ENCODE measurements at regions not wholly inside any gene's neighbourhood (a gene's known extent, or its start where the extent isn't known, plus 50 kb on each side); places are given as distances from the start of the nearest gene placed in this dataset.
"Not testable (repeated sequence)": the region's sequence is repeated elsewhere in the genome, so short reads cannot be mapped to it uniquely, and the experiment has no call there.

DNA sequence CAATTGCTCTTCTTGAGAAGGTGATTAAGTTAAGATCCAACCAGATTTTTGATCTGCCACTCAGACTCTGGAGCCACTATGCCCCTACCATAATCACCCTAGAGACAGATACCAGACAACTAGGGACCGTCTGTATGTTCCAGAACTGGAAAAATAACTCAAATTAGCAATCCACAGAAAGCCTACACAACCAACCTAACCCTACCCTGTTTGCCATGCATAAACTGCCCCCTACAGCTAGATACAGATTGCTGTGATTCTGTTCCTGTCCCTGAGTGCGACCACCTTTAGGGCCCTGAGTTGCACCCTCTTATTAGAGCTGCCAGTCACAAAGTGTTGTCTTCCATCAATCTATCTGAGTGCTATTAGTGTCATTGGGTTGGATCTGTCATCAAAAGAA lies 929.8 kb upstream of the SLITRK1 start:
- no peak for DNase-seq (ENCODE audit: low spot score)
- TF ChIP-seq, protein P1, sequence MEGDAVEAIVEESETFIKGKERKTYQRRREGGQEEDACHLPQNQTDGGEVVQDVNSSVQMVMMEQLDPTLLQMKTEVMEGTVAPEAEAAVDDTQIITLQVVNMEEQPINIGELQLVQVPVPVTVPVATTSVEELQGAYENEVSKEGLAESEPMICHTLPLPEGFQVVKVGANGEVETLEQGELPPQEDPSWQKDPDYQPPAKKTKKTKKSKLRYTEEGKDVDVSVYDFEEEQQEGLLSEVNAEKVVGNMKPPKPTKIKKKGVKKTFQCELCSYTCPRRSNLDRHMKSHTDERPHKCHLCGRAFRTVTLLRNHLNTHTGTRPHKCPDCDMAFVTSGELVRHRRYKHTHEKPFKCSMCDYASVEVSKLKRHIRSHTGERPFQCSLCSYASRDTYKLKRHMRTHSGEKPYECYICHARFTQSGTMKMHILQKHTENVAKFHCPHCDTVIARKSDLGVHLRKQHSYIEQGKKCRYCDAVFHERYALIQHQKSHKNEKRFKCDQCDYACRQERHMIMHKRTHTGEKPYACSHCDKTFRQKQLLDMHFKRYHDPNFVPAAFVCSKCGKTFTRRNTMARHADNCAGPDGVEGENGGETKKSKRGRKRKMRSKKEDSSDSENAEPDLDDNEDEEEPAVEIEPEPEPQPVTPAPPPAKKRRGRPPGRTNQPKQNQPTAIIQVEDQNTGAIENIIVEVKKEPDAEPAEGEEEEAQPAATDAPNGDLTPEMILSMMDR (IDR thresholded peaks at IDR 0.05; ENCODE audit: borderline replicate concordance, control extremely low read depth, extremely low read depth, insufficient read depth, missing control alignments), result no peak
- in situ Hi-C loops (cut with MboI; ENCODE audit: low sequenced_read_pairs, unreplicated experiment), result no loop called here

DNA sequence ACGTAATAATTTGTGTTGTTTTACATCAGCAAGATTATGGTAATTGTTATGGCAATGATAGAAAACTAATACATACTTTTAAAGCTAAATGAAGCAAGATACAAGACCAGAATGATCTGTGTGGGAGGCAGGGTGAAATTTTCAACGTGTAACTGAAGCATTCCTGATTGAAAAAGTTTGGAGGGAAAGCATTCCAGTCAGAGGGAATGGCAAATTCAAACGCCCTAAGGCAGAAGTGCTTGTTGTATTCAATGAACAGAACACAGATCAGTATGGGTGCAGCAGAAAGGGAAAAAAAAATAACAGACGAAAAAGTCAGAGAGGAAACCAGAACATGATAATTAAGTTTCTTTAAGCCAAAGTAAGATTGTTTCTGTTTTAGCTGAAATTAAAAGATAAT lies 928.5 kb upstream of the SLITRK1 start:
- no peak for DNase-seq (ENCODE audit: low spot score)
- in situ Hi-C loops (cut with MboI; ENCODE audit: low sequenced_read_pairs, unreplicated experiment), result no loop called here
- TF ChIP-seq, protein P1 (IDR thresholded peaks at IDR 0.05; ENCODE audit: borderline replicate concordance, control extremely low read depth, extremely low read depth, insufficient read depth, missing control alignments), result no peak

DNA sequence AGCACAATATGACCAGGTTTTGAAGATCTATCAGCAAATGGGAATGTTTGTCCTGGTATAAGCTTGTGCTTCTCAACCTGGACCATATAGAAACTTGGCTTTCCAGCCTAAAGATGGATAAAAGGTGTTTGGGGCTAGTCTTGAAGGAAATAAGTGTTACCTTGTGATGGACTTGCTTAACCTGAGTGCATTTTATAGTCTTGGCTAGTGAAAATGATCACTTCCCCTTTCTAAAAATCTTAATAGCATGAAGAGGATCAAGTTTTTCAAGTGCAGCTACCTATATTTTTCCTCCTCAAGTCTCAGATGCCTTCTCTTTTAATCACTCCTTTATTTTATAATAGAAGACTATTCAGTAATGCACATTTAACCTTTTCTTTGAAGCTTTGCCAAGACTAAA lies 919.8 kb upstream of the SLITRK1 start:
- in situ Hi-C loops (cut with MboI; ENCODE audit: low sequenced_read_pairs, unreplicated experiment), result no loop called here
- no peak for DNase-seq (ENCODE audit: low spot score)
- TF ChIP-seq, protein P1 (IDR thresholded peaks at IDR 0.05; ENCODE audit: borderline replicate concordance, control extremely low read depth, extremely low read depth, insufficient read depth, missing control alignments), result no peak

DNA sequence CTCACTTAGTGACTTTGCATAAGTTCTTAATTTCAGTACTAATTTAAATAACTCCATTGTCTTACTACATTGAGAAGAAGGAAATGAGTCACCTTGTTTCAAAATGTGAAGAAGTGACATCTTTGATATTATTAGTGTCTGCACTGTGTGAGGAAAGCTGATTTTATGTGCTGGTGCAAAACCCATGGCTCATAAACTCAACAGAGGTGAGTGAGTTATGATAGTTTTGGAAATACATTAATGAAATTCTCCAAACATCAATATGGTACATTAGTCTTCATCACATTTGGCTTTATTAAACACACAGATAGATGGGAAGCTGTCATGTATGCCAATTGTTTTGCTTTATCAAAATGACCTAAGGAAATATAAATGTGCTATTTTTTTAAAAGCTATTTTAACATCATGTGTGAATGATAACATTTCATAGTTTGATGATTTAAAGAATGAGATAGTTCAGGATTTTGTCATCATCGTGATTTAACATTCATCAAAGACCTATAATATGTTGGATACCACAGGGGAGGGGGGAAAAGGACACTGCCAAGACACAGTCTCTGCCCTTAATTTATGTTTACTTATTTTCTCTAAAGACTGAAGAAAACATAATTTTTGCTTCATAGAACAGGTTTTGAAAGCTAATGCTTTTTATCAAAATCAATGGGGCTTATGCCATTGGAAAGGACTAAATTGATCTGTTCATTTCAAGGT lies 902.3 kb upstream of the SLITRK1 start:
- in situ Hi-C loops (cut with MboI; ENCODE audit: low sequenced_read_pairs, unreplicated experiment), result no loop called here
- TF ChIP-seq, protein P1 (IDR thresholded peaks at IDR 0.05; ENCODE audit: borderline replicate concordance, control extremely low read depth, extremely low read depth, insufficient read depth, missing control alignments), result no peak
- DNase-seq (ENCODE audit: low spot score), result no peak

DNA sequence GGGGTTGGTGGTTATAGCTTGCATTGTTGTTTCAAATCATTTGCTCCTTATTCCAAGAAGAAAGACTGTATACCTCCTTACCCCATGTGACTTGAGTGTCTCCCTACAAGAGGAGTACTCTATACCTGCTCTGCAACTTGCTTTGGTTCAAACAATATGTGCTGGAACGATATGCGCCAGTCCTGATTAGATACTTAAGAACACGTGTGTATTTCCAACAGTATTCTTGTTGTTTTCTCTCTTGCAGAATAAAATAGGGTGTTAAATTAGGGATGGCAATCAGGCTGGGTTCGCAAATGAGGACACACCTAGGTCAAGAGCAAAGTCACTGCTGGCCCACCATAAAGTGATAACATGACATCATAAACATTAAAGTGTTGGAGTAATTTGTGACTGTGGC lies 895.0 kb upstream of the SLITRK1 start:
- DNase-seq (ENCODE audit: low spot score), result no peak
- TF ChIP-seq, protein P1 (IDR thresholded peaks at IDR 0.05; ENCODE audit: borderline replicate concordance, control extremely low read depth, extremely low read depth, insufficient read depth, missing control alignments), result no peak
- in situ Hi-C loops (cut with MboI; ENCODE audit: low sequenced_read_pairs, unreplicated experiment), result no loop called here

DNA sequence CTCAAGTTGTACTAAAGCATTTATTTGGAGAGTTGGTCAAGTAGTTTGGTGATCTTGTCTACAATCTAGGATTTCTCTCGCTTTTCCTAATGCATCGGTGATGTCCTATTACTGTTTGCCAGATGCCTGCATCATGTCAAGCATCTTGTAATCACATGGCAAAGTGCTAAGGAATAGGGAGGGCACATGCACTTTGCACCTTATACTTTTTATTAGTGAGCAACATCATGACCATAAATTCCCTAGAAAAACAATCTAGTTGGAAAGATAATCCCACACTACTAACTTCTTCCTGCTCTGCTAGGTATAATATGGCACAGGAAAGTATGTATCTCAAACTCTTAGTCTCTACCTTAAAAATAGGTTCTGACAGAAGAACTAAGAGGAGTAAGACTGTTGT lies 894.3 kb upstream of the SLITRK1 start:
- in situ Hi-C loops (cut with MboI; ENCODE audit: low sequenced_read_pairs, unreplicated experiment), result no loop called here
- no peak for DNase-seq (ENCODE audit: low spot score)
- TF ChIP-seq, protein P1 (IDR thresholded peaks at IDR 0.05; ENCODE audit: borderline replicate concordance, control extremely low read depth, extremely low read depth, insufficient read depth, missing control alignments), result no peak

DNA sequence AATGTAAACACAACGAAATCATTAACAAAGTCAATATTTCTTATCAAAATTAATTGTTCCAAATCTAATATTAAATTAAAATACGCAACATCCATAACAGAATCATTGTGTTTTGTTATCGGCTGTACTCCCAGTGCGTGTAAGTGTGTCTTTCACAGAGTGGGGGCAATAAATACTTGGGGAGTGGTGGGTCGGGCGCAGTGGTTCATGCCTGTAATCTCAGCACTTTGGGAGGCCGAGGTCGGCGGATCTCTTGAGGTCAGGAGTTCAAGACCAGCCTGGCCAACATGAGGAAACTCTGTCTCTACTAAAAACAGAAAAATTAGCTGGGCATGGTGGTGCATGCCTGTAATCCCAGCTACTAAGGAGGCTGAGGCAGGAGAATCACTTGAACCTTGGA lies 893.6 kb upstream of the SLITRK1 start:
- in situ Hi-C loops (cut with MboI; ENCODE audit: low sequenced_read_pairs, unreplicated experiment); DNase-seq (ENCODE audit: low spot score): not testable (repeated sequence)

Measured in GM13976 (cell line).